Keratinocyte (primary cell): ENCODE measurements at regions not wholly inside any gene's neighbourhood (a gene's known extent, or its start where the extent isn't known, plus 50 kb on each side); places are given as distances from the start of the nearest gene placed in this dataset.

Experiments
- DNase-seq: peaks from one replicate; pipeline ENCODE4 v3.0.0-alpha.2; 2011; ENCODE audit warnings: low read depth, missing footprints, low spot score
- FAIRE-seq: peaks from 2 replicates; lab custom pipeline; 2011; peaks lifted over from hg19 to GRCh38; lab: Jason Lieb, UNC
- H2AFZ ChIP-seq: 2 replicates; pipeline ENCODE4 v1.6.0; 2012; ENCODE audit warnings: low read length, control low read depth, inconsistent platforms; ENCODE audit not compliant: control insufficient read depth
- H3K27ac ChIP-seq: 2 replicates; pipeline ENCODE4 v1.5.1; 2011; ENCODE audit warnings: low read length; ENCODE audit not compliant: control insufficient read depth, insufficient read depth
- H3K27me3 ChIP-seq: 3 replicates; pipeline ENCODE4 v1.6.0; 2011; ENCODE audit warnings: low read length; ENCODE audit not compliant: control insufficient read depth, insufficient read depth; ENCODE audit errors: extremely low read depth
- H3K36me3 ChIP-seq, 2 experiments: 2 replicates in 1 of 2; 3 replicates in 1 of 2; pipeline ENCODE4 v1.5.1; 2011; ENCODE audit warnings: low read length in 2 of 2, mild to moderate bottlenecking in 1 of 2; ENCODE audit not compliant: control insufficient read depth in 2 of 2, insufficient read depth in 2 of 2; ENCODE audit errors: extremely low read depth in 1 of 2
- H3K4me1 ChIP-seq: 3 replicates; pipeline ENCODE4 v1.5.1; 2011; ENCODE audit warnings: low read length; ENCODE audit not compliant: control insufficient read depth, insufficient read depth; ENCODE audit errors: extremely low read depth
- H3K4me2 ChIP-seq: 3 replicates; pipeline ENCODE4 v1.6.0; 2011; ENCODE audit warnings: low read depth, low read length; ENCODE audit not compliant: control insufficient read depth, insufficient read depth; ENCODE audit errors: extremely low read depth
- H3K4me3 ChIP-seq, 3 experiments: fragments of 200-600 bp in 1 of 3; sonication (generic) in 1 of 3; 2 replicates in 2 of 3; 3 replicates in 1 of 3; pipeline ENCODE4 v1.5.1; 2011 to 2016; ENCODE audit warnings: low read length in 3 of 3, mild to moderate bottlenecking in 3 of 3, control low read depth in 2 of 3, inconsistent platforms in 1 of 3, low read depth in 1 of 3, mixed read lengths in 1 of 3, mixed run types in 1 of 3, moderate library complexity in 1 of 3; ENCODE audit not compliant: control insufficient read depth in 2 of 3, insufficient read depth in 2 of 3; ENCODE audit errors: extremely low read depth in 1 of 3
- H3K79me2 ChIP-seq: 2 replicates; pipeline ENCODE4 v1.6.0; 2012; ENCODE audit warnings: low read length; ENCODE audit not compliant: control insufficient read depth, insufficient read depth
- H3K9ac ChIP-seq: 3 replicates; pipeline ENCODE4 v1.6.0; 2011; ENCODE audit warnings: low read length; ENCODE audit not compliant: control insufficient read depth, insufficient read depth; ENCODE audit errors: extremely low read depth
- H3K9me1 ChIP-seq: 3 replicates; pipeline ENCODE4 v1.6.0; 2011; ENCODE audit warnings: low read length; ENCODE audit not compliant: control insufficient read depth, insufficient read depth; ENCODE audit errors: extremely low read depth
- H3K9me3 ChIP-seq: 2 replicates; pipeline ENCODE4 v1.5.1; 2012; ENCODE audit warnings: low read depth, low read length; ENCODE audit not compliant: control insufficient read depth
- H4K20me1 ChIP-seq: 3 replicates; pipeline ENCODE4 v1.6.0; 2011; ENCODE audit warnings: low read length; ENCODE audit not compliant: control insufficient read depth, insufficient read depth; ENCODE audit errors: extremely low read depth
- CTCF ChIP-seq, 3 experiments: IDR thresholded peaks in 1 of 3; conservative IDR thresholded peaks in 1 of 3; optimal IDR thresholded peaks in 1 of 3; 2 replicates in 2 of 3; 3 replicates in 1 of 3; pipeline versions ENCODE3 to v1.5.1; 2011; ENCODE audit warnings: low read length in 3 of 3, mild to moderate bottlenecking in 3 of 3, moderate library complexity in 2 of 3, control low read depth in 1 of 3, inconsistent platforms in 1 of 3; ENCODE audit not compliant: insufficient read depth in 2 of 3; ENCODE audit errors: extremely low read depth in 1 of 3
- EZH2 ChIP-seq: IDR thresholded peaks from one replicate; pipeline ENCODE4 v1.6.1; 2012; ENCODE audit warnings: inconsistent platforms, mild to moderate bottlenecking, low read length, moderate library complexity
- dilution Hi-C: fragments of 300-500 bp; cut with MboI; formaldehyde crosslinking; loops from one replicate; pipeline ENCODE4 v1.7.0; 2020; ENCODE audit warnings: low sequenced_read_pairs; ENCODE audit not compliant: extremely low pct_ligation_motif_present

- FAIRE-seq (no peak), DNase-seq (no peak)
- dilution Hi-C loops, result no loop called here
- H3K27ac ChIP-seq, result no peak overlapping the region
- no peaks in the 10 kb centered on the region for H3K9me1 ChIP-seq
- H3K36me3 ChIP-seq, result no peaks in the 10 kb centered on the region
- no peak overlapping the region for H3K4me3 ChIP-seq
- H3K9me3 ChIP-seq, result no peaks in the 10 kb centered on the region
- H3K79me2 ChIP-seq, result no peaks in the 10 kb centered on the region
- H2AFZ ChIP-seq, result no peak overlapping the region
- TF ChIP-seq CTCF (optimal IDR thresholded peaks at IDR 0.05 in 1 of 3, IDR thresholded peaks at IDR 0.05 in 1 of 3, conservative IDR thresholded peaks at IDR 0.05 in 1 of 3; ENCODE audit: extremely low read depth in 1 of 3, insufficient read depth in 2 of 3, low read length in 3 of 3) (no peak), EZH2 (no peak)
- H4K20me1 ChIP-seq, result no peaks in the 10 kb centered on the region
- H3K9ac ChIP-seq, result no peak overlapping the region
- H3K4me2 ChIP-seq, result no peak overlapping the region
- no peaks in the 10 kb centered on the region for H3K4me1 ChIP-seq
- no peaks in the 10 kb centered on the region for H3K27me3 ChIP-seq
Measured at GRCh38 chr2:123157016-123157415, 868.1 kb upstream of the CNTNAP5 start.

- H3K9me3 ChIP-seq, result no peaks in the 10 kb centered on the region
- H3K4me3 ChIP-seq, result no peak overlapping the region
- no peaks in the 10 kb centered on the region for H3K36me3 ChIP-seq
- no peak for TF ChIP-seq CTCF (optimal IDR thresholded peaks at IDR 0.05 in 1 of 3, IDR thresholded peaks at IDR 0.05 in 1 of 3, conservative IDR thresholded peaks at IDR 0.05 in 1 of 3; ENCODE audit: extremely low read depth in 1 of 3, insufficient read depth in 2 of 3, low read length in 3 of 3)
- TF ChIP-seq EZH2, result no peak
- DNase-seq (no peak), FAIRE-seq (no peak)
- H3K9ac ChIP-seq, result no peak overlapping the region
- H3K9me1 ChIP-seq, result no peaks in the 10 kb centered on the region
- no peak overlapping the region for H3K27ac ChIP-seq
- no peaks in the 10 kb centered on the region for H3K27me3 ChIP-seq
- no peak overlapping the region for H3K4me2 ChIP-seq
- H4K20me1 ChIP-seq, result no peaks in the 10 kb centered on the region
- no peak overlapping the region for H2AFZ ChIP-seq
- dilution Hi-C loops, result no loop called here
- no peaks in the 10 kb centered on the region for H3K79me2 ChIP-seq
- H3K4me1 ChIP-seq, result no peaks in the 10 kb centered on the region
Measured at GRCh38 chr2:123162400-123163016, 862.6 kb upstream of the CNTNAP5 start.
